HEK293 (cell line): ENCODE measurements at regions not wholly inside any gene's neighbourhood (a gene's known extent, or its start where the extent isn't known, plus 50 kb on each side); places are given as distances from the start of the nearest gene placed in this dataset.

Experiments
- CTCF ChIA-PET: fragments of 350-600 bp; formaldehyde crosslinking; extraction: SDS; loops from one replicate; lab custom pipeline; 2021; ENCODE audit warnings: antibody characterized with exemption; lab: Yijun Ruan, JAX
- POLR2A ChIA-PET: fragments of 300-600 bp; formaldehyde crosslinking; extraction: SDS; loops from one replicate; lab custom pipeline; 2020; ENCODE audit warnings: antibody characterized with exemption, inconsistent platforms; lab: Yijun Ruan, JAX
- H3K27ac ChIP-seq: fragments of 200-500 bp; sonication (Bioruptor generic); 2 replicates; pipeline ENCODE4 v1.5.1; 2014; ENCODE audit warnings: low read depth, low read length, control low read depth, inconsistent platforms; ENCODE audit errors: extremely low read depth
- H3K36me3 ChIP-seq, 2 experiments: fragments of 200-500 bp in 1 of 2; sonication (Bioruptor generic) in 1 of 2; 1 replicate in 1 of 2; 2 replicates in 1 of 2; pipeline ENCODE4 v1.5.1; 2014 to 2017; ENCODE audit warnings: inconsistent platforms in 2 of 2, low read length in 2 of 2; ENCODE audit not compliant: control insufficient read depth in 2 of 2, insufficient read depth in 1 of 2
- H3K4me1 ChIP-seq: fragments of 200-500 bp; sonication (Bioruptor generic); 2 replicates; pipeline ENCODE4 v1.5.1; 2014; ENCODE audit warnings: mild to moderate bottlenecking, low read length, inconsistent platforms; ENCODE audit not compliant: control insufficient read depth, insufficient read depth
- H3K4me3 ChIP-seq: 2 replicates; pipeline ENCODE4 v1.5.1; 2011; ENCODE audit warnings: low read depth, mild to moderate bottlenecking, control low read depth, low read length, moderate library complexity
- H3K9me3 ChIP-seq: fragments of 200-500 bp; sonication (Bioruptor generic); 2 replicates; pipeline ENCODE4 v1.5.1; 2014; ENCODE audit warnings: low read depth, low read length, inconsistent platforms; ENCODE audit not compliant: control insufficient read depth, insufficient read depth
- GLIS1 ChIP-seq: fragments of 450-650 bp; formaldehyde crosslinking; IDR thresholded peaks from 2 replicates; pipeline ENCODE4 v1.5.1; 2016; ENCODE audit warnings: missing biosample characterization, missing genetic modification characterization
- GLIS2 ChIP-seq: fragments of 450-650 bp; formaldehyde crosslinking; IDR thresholded peaks from 2 replicates; pipeline ENCODE4 v1.5.1; 2016; ENCODE audit warnings: missing biosample characterization, missing genetic modification characterization
- KLF16 ChIP-seq: fragments of 450-650 bp; formaldehyde crosslinking; IDR thresholded peaks from 2 replicates; pipeline ENCODE4 v1.5.1; 2017; ENCODE audit warnings: missing biosample characterization, missing genetic modification characterization
- PRDM1 ChIP-seq: fragments of 450-650 bp; formaldehyde crosslinking; IDR thresholded peaks from 2 replicates; pipeline ENCODE4; 2016; ENCODE audit warnings: missing biosample characterization, missing genetic modification characterization
- ZBTB48 ChIP-seq: fragments of 450-650 bp; formaldehyde crosslinking; IDR thresholded peaks from 2 replicates; pipeline ENCODE4 v1.5.1; 2016; ENCODE audit warnings: missing biosample characterization, missing genetic modification characterization
- ZNF202 ChIP-seq: fragments of 450-650 bp; formaldehyde crosslinking; IDR thresholded peaks from 2 replicates; pipeline ENCODE4 v1.5.1; 2016; ENCODE audit warnings: missing biosample characterization, missing genetic modification characterization, borderline replicate concordance
- ZNF211 ChIP-seq: fragments of 450-650 bp; formaldehyde crosslinking; IDR thresholded peaks from 2 replicates; pipeline ENCODE4 v1.5.1; 2016; ENCODE audit warnings: low read depth, missing biosample characterization, missing genetic modification characterization
- ZNF341 ChIP-seq: fragments of 450-650 bp; formaldehyde crosslinking; IDR thresholded peaks from 2 replicates; pipeline ENCODE4; 2016; ENCODE audit warnings: low read depth, missing biosample characterization, missing genetic modification characterization
- ZNF37A ChIP-seq: fragments of 450-650 bp; IDR thresholded peaks from 2 replicates; pipeline ENCODE4 v1.5.1; 2018; ENCODE audit warnings: missing biosample characterization, missing genetic modification characterization
- ZNF416 ChIP-seq: fragments of 450-650 bp; formaldehyde crosslinking; IDR thresholded peaks from 2 replicates; pipeline ENCODE4 v1.5.1; 2016; ENCODE audit warnings: missing biosample characterization, missing genetic modification characterization
- ZNF501 ChIP-seq: fragments of 450-650 bp; formaldehyde crosslinking; IDR thresholded peaks from 2 replicates; pipeline ENCODE4 v1.5.1; 2016; ENCODE audit warnings: missing biosample characterization, missing genetic modification characterization
- ZNF514 ChIP-seq: fragments of 450-650 bp; formaldehyde crosslinking; IDR thresholded peaks from 2 replicates; pipeline ENCODE4 v1.5.1; 2016; ENCODE audit warnings: missing biosample characterization, missing genetic modification characterization
- ZNF521 ChIP-seq: fragments of 450-650 bp; formaldehyde crosslinking; IDR thresholded peaks from 2 replicates; pipeline ENCODE4 v1.5.1; 2017; ENCODE audit warnings: missing biosample characterization, mild to moderate bottlenecking, missing genetic modification characterization
- ZNF544 ChIP-seq: fragments of 450-650 bp; formaldehyde crosslinking; IDR thresholded peaks from 2 replicates; pipeline ENCODE4 v1.5.0; 2017; ENCODE audit warnings: missing biosample characterization, missing genetic modification characterization
- ZNF561 ChIP-seq: fragments of 450-650 bp; IDR thresholded peaks from 2 replicates; pipeline ENCODE4 v1.5.1; 2018; ENCODE audit warnings: missing biosample characterization, missing genetic modification characterization, borderline replicate concordance
- ZNF621 ChIP-seq: fragments of 450-650 bp; formaldehyde crosslinking; IDR thresholded peaks from 2 replicates; pipeline ENCODE4 v1.5.1; 2017; ENCODE audit warnings: missing biosample characterization, missing genetic modification characterization
- ZNF626 ChIP-seq: fragments of 450-650 bp; sonication (Bioruptor Pico); formaldehyde crosslinking; IDR thresholded peaks from 2 replicates; pipeline ENCODE4 v1.5.1; 2018; ENCODE audit warnings: missing biosample characterization, missing genetic modification characterization, inconsistent platforms
- ZNF658 ChIP-seq: fragments of 450-650 bp; formaldehyde crosslinking; IDR thresholded peaks from 2 replicates; pipeline ENCODE4; 2016; ENCODE audit warnings: missing biosample characterization, missing genetic modification characterization
- ZNF777 ChIP-seq: fragments of 450-650 bp; formaldehyde crosslinking; IDR thresholded peaks from 2 replicates; pipeline ENCODE4 v1.5.1; 2017; ENCODE audit warnings: missing biosample characterization, missing genetic modification characterization, borderline replicate concordance
- ZNF837 ChIP-seq: fragments of 450-650 bp; formaldehyde crosslinking; IDR thresholded peaks from 2 replicates; pipeline ENCODE4 v1.5.1; 2016; ENCODE audit warnings: missing biosample characterization, missing genetic modification characterization
- TF ChIP-seq, protein P1 (sequence below): fragments of 450-650 bp; formaldehyde crosslinking; IDR thresholded peaks from 2 replicates; pipeline ENCODE4 v1.5.1; 2016; ENCODE audit warnings: missing biosample characterization, missing genetic modification characterization
- TF ChIP-seq, protein P2 (sequence below): fragments of 450-650 bp; formaldehyde crosslinking; IDR thresholded peaks from 2 replicates; pipeline ENCODE4 v1.5.1; 2017; ENCODE audit warnings: missing biosample characterization, missing genetic modification characterization
- TF ChIP-seq, protein P3 (sequence below): fragments of 450-650 bp; formaldehyde crosslinking; IDR thresholded peaks from 2 replicates; pipeline ENCODE4 v1.5.1; 2016; ENCODE audit warnings: missing biosample characterization, missing genetic modification characterization
- TF ChIP-seq, protein P4 (sequence below): fragments of 450-650 bp; formaldehyde crosslinking; IDR thresholded peaks from 2 replicates; pipeline ENCODE4 v1.5.1; 2016; ENCODE audit warnings: missing biosample characterization, missing genetic modification characterization

DNA sequence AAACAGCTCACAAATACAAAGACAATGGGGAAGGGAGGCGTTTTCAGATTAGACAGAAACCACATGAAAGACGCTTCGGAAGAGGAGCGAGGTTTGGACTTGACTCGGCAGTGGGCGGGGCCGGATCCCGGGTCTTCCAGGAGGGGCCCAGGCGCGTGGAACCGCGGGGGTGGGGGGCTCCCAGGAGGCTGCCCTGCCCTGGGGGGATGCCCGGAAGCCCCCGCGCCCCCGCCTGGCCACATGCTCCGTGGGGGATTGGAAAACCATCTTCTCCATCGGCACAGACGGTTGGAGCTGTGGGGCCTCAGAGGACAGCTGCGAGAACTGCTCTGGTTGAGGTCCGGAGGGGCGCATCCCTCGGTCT, 186.0 kb upstream of the SHH start (continued):
- TF ChIP-seq ZNF514 (tag by site-specific recombination) = no peak
- no peak for TF ChIP-seq ZNF211 (tag by site-specific recombination)
- TF ChIP-seq KLF16 = no peak
- no peak for TF ChIP-seq ZNF544 (tag by site-specific recombination)

DNA sequence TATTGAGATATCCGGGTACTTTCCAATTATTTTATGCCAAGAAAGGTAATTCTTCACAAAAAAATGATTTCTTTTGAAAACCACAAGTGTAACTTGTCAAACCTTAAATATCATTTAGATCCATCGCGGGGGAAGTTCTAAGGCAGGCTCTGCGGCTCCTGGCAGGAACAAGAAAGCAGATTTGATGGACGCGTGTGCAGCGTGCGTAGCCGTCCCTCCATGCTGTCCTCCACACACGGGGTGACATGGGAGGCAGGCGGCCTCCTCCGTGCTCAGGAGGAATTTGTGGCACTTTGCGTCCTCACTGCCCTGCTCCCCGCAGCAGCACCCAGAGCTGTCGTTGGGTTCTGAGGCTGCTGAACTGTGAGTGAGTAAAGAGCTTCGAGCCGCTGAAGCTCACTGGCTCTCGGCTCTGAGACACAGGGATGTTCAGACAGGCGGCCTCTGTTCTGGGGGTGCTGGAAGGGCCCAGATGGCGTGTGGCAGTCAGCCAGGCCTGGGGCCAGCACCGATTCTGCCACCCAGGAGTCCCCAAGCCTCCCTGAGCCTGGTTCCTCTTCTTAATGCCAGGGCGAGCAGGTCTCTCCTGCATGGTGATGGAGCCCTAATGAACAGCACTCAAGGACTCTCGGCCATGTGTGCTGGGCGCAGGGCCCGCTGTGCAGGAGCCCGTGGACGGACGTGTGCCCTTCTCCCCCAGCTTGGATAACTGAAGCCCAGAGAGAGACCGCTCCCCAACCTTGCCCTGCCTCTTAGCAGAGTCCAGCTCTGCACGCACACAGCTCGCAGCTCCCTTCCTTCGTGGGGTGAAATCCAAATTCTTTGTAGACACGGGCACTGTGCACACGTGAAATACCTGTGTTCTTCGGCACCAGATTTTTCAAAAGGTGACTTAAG, 185.4 kb upstream of the SHH start:
- H3K36me3 ChIP-seq = no peaks in the 10 kb centered on the region
- H3K9me3 ChIP-seq = no peaks in the 10 kb centered on the region
- H3K4me3 ChIP-seq = no peak overlapping the region
- TF ChIP-seq PRDM1 (no peak), ZNF626 (tag by site-specific recombination) (no peak), GLIS2 (tag by site-specific recombination) (no peak), ZNF561 (no peak), ZNF501 (tag by site-specific recombination) (no peak), GLIS1 (tag by site-specific recombination) (no peak), ZNF777 (no peak), ZNF37A (tag by site-specific recombination) (no peak), ZNF544 (tag by site-specific recombination) (no peak), ZNF341 (no peak), KLF16 (no peak), ZNF521 (tag by site-specific recombination) (no peak)
- TF ChIP-seq, protein P1, sequence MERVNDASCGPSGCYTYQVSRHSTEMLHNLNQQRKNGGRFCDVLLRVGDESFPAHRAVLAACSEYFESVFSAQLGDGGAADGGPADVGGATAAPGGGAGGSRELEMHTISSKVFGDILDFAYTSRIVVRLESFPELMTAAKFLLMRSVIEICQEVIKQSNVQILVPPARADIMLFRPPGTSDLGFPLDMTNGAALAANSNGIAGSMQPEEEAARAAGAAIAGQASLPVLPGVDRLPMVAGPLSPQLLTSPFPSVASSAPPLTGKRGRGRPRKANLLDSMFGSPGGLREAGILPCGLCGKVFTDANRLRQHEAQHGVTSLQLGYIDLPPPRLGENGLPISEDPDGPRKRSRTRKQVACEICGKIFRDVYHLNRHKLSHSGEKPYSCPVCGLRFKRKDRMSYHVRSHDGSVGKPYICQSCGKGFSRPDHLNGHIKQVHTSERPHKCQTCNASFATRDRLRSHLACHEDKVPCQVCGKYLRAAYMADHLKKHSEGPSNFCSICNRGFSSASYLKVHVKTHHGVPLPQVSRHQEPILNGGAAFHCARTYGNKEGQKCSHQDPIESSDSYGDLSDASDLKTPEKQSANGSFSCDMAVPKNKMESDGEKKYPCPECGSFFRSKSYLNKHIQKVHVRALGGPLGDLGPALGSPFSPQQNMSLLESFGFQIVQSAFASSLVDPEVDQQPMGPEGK (tag by site-specific recombination) = no peak
- TF ChIP-seq, protein P2, sequence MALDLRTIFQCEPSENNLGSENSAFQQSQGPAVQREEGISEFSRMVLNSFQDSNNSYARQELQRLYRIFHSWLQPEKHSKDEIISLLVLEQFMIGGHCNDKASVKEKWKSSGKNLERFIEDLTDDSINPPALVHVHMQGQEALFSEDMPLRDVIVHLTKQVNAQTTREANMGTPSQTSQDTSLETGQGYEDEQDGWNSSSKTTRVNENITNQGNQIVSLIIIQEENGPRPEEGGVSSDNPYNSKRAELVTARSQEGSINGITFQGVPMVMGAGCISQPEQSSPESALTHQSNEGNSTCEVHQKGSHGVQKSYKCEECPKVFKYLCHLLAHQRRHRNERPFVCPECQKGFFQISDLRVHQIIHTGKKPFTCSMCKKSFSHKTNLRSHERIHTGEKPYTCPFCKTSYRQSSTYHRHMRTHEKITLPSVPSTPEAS (tag by site-specific recombination) = no peak
- no peak overlapping the region for H3K27ac ChIP-seq
- ChIA-PET CTCF (no interaction called here), POLR2A (no interaction called here)
- H3K4me1 ChIP-seq = no peaks in the 10 kb centered on the region

DNA sequence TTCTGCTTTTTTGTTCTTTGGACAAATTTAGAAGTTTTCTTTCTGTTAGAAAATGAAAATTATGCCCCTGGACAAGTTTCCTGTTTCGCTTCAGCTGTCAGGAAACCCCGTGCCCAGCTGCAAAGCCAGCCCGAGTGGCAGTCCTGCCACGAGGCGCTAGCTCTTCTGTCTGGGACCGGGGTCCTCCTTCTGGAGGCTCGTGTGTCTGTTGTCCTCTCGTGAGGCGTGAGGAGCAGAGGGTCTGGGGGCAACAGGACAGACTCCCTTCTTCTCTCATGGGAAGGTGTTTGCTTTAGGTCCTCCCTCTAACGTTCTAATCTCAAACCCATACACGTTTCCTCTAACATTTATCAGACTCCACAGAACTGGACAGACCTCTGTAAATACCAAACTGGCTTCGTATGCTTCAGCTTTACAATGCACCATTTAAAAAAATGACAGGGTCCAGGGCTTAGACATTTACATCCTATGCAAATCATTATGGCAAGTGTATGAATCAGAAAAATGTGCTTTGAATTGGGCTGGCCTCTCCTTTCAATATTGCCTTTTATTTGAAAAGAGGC, 184.5 kb upstream of the SHH start:
- POLR2A ChIA-PET = no interaction called here
- H3K4me1 ChIP-seq = no peaks in the 10 kb centered on the region
- H3K27ac ChIP-seq = no peak overlapping the region
- CTCF ChIA-PET = no interaction called here
- no peaks in the 10 kb centered on the region for H3K9me3 ChIP-seq
- no peak overlapping the region for H3K4me3 ChIP-seq
- no peaks in the 10 kb centered on the region for H3K36me3 ChIP-seq
- no peak for TF ChIP-seq ZNF202
- TF ChIP-seq ZNF621 = no peak
- TF ChIP-seq ZNF837 (tag by site-specific recombination) = no peak
- no peak for TF ChIP-seq ZBTB48
- no peak for TF ChIP-seq ZNF416
- TF ChIP-seq, protein P3, sequence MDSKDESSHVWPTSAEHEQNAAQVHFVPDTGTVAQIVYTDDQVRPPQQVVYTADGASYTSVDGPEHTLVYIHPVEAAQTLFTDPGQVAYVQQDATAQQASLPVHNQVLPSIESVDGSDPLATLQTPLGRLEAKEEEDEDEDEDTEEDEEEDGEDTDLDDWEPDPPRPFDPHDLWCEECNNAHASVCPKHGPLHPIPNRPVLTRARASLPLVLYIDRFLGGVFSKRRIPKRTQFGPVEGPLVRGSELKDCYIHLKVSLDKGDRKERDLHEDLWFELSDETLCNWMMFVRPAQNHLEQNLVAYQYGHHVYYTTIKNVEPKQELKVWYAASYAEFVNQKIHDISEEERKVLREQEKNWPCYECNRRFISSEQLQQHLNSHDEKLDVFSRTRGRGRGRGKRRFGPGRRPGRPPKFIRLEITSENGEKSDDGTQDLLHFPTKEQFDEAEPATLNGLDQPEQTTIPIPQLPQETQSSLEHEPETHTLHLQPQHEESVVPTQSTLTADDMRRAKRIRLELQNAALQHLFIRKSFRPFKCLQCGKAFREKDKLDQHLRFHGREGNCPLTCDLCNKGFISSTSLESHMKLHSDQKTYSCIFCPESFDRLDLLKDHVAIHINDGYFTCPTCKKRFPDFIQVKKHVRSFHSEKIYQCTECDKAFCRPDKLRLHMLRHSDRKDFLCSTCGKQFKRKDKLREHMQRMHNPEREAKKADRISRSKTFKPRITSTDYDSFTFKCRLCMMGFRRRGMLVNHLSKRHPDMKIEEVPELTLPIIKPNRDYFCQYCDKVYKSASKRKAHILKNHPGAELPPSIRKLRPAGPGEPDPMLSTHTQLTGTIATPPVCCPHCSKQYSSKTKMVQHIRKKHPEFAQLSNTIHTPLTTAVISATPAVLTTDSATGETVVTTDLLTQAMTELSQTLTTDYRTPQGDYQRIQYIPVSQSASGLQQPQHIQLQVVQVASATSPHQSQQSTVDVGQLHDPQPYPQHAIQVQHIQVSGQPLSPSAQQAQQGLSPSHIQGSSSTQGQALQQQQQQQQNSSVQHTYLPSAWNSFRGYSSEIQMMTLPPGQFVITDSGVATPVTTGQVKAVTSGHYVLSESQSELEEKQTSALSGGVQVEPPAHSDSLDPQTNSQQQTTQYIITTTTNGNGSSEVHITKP = no peak
- TF ChIP-seq, protein P4, sequence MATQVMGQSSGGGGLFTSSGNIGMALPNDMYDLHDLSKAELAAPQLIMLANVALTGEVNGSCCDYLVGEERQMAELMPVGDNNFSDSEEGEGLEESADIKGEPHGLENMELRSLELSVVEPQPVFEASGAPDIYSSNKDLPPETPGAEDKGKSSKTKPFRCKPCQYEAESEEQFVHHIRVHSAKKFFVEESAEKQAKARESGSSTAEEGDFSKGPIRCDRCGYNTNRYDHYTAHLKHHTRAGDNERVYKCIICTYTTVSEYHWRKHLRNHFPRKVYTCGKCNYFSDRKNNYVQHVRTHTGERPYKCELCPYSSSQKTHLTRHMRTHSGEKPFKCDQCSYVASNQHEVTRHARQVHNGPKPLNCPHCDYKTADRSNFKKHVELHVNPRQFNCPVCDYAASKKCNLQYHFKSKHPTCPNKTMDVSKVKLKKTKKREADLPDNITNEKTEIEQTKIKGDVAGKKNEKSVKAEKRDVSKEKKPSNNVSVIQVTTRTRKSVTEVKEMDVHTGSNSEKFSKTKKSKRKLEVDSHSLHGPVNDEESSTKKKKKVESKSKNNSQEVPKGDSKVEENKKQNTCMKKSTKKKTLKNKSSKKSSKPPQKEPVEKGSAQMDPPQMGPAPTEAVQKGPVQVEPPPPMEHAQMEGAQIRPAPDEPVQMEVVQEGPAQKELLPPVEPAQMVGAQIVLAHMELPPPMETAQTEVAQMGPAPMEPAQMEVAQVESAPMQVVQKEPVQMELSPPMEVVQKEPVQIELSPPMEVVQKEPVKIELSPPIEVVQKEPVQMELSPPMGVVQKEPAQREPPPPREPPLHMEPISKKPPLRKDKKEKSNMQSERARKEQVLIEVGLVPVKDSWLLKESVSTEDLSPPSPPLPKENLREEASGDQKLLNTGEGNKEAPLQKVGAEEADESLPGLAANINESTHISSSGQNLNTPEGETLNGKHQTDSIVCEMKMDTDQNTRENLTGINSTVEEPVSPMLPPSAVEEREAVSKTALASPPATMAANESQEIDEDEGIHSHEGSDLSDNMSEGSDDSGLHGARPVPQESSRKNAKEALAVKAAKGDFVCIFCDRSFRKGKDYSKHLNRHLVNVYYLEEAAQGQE (tag by site-specific recombination) = no peak
- TF ChIP-seq ZNF658 (tag by site-specific recombination) = no peak
